Heart left ventricle (tissue), 16 donors: ENCODE measurements at regions not wholly inside any gene's neighbourhood (a gene's known extent, or its start where the extent isn't known, plus 50 kb on each side); places are given as distances from the start of the nearest gene placed in this dataset.

Source experiments
- ATAC-seq, 4 donors: fragments of 200-7000 bp; cut with Tn5 transposase; one replicate each; pipeline ENCODE4 v1.9.1; 2020 to 2022; ENCODE audit warnings: moderate library complexity in 4 of 4, mild to moderate bottlenecking in 3 of 4, moderate number of reproducible peaks in 1 of 4
- DNase-seq, 5 donors: peaks; one replicate each; pipeline ENCODE4 v3.0.0-alpha.2; 2020
- H3K27ac ChIP-seq, 12 donors: fragments of 200-600 bp; sonication (generic) in 4 of 12; one replicate each; pipeline versions ENCODE4 v1.5.0 to v1.8.0; 2016 to 2022; ENCODE audit warnings: mild to moderate bottlenecking in 2 of 12
- H3K27me3 ChIP-seq, 9 donors: fragments of 200-600 bp; sonication (generic) in 2 of 9; one replicate each; pipeline versions ENCODE4 v1.5.1 to v1.8.0; 2016 to 2022; ENCODE audit warnings: mild to moderate bottlenecking in 3 of 9
- H3K36me3 ChIP-seq, 9 donors: fragments of 200-600 bp; sonication (generic) in 2 of 9; one replicate each; pipeline versions ENCODE4 v1.5.0 to v1.8.0; 2018 to 2022; ENCODE audit warnings: mild to moderate bottlenecking in 2 of 9
- H3K4me1 ChIP-seq, 12 donors: fragments of 200-600 bp; sonication (generic) in 4 of 12; one replicate each; pipeline versions ENCODE4 v1.5.0 to v1.8.0; 2016 to 2022; ENCODE audit warnings: mild to moderate bottlenecking in 3 of 12
- H3K4me3 ChIP-seq, 12 donors: fragments of 200-600 bp; sonication (generic) in 4 of 12; one replicate each; pipeline versions ENCODE4 v1.5.0 to v1.8.0; 2017 to 2022; ENCODE audit warnings: mild to moderate bottlenecking in 9 of 12, moderate library complexity in 4 of 12
- H3K9me3 ChIP-seq, 12 donors: fragments of 200-600 bp; sonication (generic) in 4 of 12; one replicate each; pipeline versions ENCODE4 v1.5.0 to v1.8.0; 2016 to 2022; ENCODE audit warnings: mild to moderate bottlenecking in 1 of 12
- CTCF ChIP-seq, 12 donors: fragments of 200-600 bp; sonication (generic) in 4 of 12; IDR thresholded peaks; one replicate each; pipeline versions ENCODE4 v1.5.0 to v1.8.0; 2018 to 2022; ENCODE audit warnings: antibody characterized with exemption in 12 of 12, mild to moderate bottlenecking in 5 of 12
- POLR2A ChIP-seq, 2 donors: fragments of 450-650 bp; IDR thresholded peaks; one replicate each; pipeline ENCODE4 v1.6.1; 2017; ENCODE audit warnings: antibody characterized with exemption in 2 of 2, mild to moderate bottlenecking in 2 of 2, moderate library complexity in 2 of 2
- WGBS, 4 donors: extraction: QIAGEN DNeasy Blood & Tissue Kit in 2 of 4; methylation state at CpG; one replicate each; pipeline versions ENCODE4 v1.1.5 to v1.1.7; 2013 to 2018; 5-methylcytosine and 5-hydroxymethylcytosine counted together
- intact Hi-C, 10 donors: fragments of 100-400 bp; cut with DNase I; formaldehyde crosslinking; loops; one replicate each; pipeline versions ENCODE4 v1.11.1 to v1.14.2; 2022
- donor health status: ischemic (EF 13 %, LVEDD 7.1; RV severe dilation, severe dysfunction).
- donor health status: healthy with polysubstance abuse.
- donor health status: DM: no; HTN: yes; CAD: no.
- donor health status: DM: no; HTN: no; CAD: no.
- donor health status: ischemic (EF 25% LVEDD 6.9; RV normal size, moderate dysfunction).
- donor health status: ischemic (EF 25% LVEDD 5.7; RV mildly dilated, moderate dysfunction).
- donor health status: healthy.
- donor health status: DM: yes; HTN: yes; CAD: no.
- donor health status: ischemic (EF 35%, LVEDD 5.7; RV mildly dilated, moderate dysfunction).
- donor health status: nonischemic (EF 11% LVEDD 7.7; RV severe dilation, severe dysfunction).
- donor health status: DM: yes; HTN: yes; CAD: no.
- donor health status: PGD.
- donor health status: ischemic (EF 29% LVEDD 5.4; RV normal size, mild dysfunction).
- donor health status: nonischemic (EF 23%, LVEDD 6.1; RV moderate dilation, normal function).

GRCh38 chr6:126616866-126617265 is 277.0 kb downstream of the CENPW start:
- Histone ChIP-seq H3K27ac (no peak overlapping the region), H3K27me3 (peaks cover 0 to 4% (median 0%) of the 10 kb centered on the region in 9 donors), H3K4me1 (no peaks in the 10 kb centered on the region), H3K9me3 (peaks cover 0 to 12% (median 0%) of the 10 kb centered on the region in 12 donors), H3K36me3 (no peaks in the 10 kb centered on the region), H3K4me3 (no peak overlapping the region)
- no peak for TF ChIP-seq POLR2A (IDR thresholded peaks at IDR 0.05)
- TF ChIP-seq CTCF (IDR thresholded peaks at IDR 0.05) = no peak
- WGBS, 4 donors = 44 to 62% (median 51%) methylated on average over 2 of the region's 2 CpGs
- intact Hi-C loops = no loop called here
- DNase-seq (no peak), ATAC-seq (no peak)

- no peak for ATAC-seq
- no peak overlapping the region for H3K27ac ChIP-seq
- intact Hi-C loops = no loop called here
Observed at GRCh38 chr6:126618639-126619343, 278.9 kb downstream of the CENPW start.

GRCh38 chr6:126620719-126621118 is 280.8 kb downstream of the CENPW start:
- Histone ChIP-seq H3K9me3 (no peaks in the 10 kb centered on the region), H3K36me3 (no peaks in the 10 kb centered on the region), H3K27ac (no peak overlapping the region), H3K4me3 (no peak overlapping the region), H3K4me1 (no peaks in the 10 kb centered on the region), H3K27me3 (no peaks in the 10 kb centered on the region)
- DNase-seq = no peak
- TF ChIP-seq POLR2A (IDR thresholded peaks at IDR 0.05) (no peak), CTCF (IDR thresholded peaks at IDR 0.05) (no peak)
- WGBS, 4 donors = 54 to 77% (median 59%) methylated on average over 1 of the region's 1 CpG
- no peak for ATAC-seq
- intact Hi-C loops = no loop called here

More at GRCh38 chr6:126618639-126619343, 278.9 kb downstream of the CENPW start:
- TF ChIP-seq POLR2A (IDR thresholded peaks at IDR 0.05) (no peak), CTCF (IDR thresholded peaks at IDR 0.05) (no peak)
- H3K9me3 ChIP-seq = no peaks in the 10 kb centered on the region
- WGBS, 4 donors = 36 to 45% (median 41%) methylated on average over 1 of the region's 1 CpG
- no peak for DNase-seq
- no peaks in the 10 kb centered on the region for H3K4me1 ChIP-seq
- H3K27me3 ChIP-seq = peaks cover 0 to 4% (median 0%) of the 10 kb centered on the region in 9 donors
- H3K4me3 ChIP-seq = no peak overlapping the region
- no peaks in the 10 kb centered on the region for H3K36me3 ChIP-seq

GRCh38 chr6:126625019-126625418 is 285.1 kb downstream of the CENPW start:
- H3K27ac ChIP-seq = no peak overlapping the region
- DNase-seq (no peak), ATAC-seq (no peak)
- WGBS, 4 donors = 57 to 70% (median 65%) methylated on average over 2 of the region's 2 CpGs
- H3K27me3 ChIP-seq = no peaks in the 10 kb centered on the region
- H3K4me1 ChIP-seq = no peaks in the 10 kb centered on the region
- no peaks in the 10 kb centered on the region for H3K36me3 ChIP-seq
- no peak for TF ChIP-seq CTCF (IDR thresholded peaks at IDR 0.05)
- H3K9me3 ChIP-seq = no peaks in the 10 kb centered on the region
- intact Hi-C loops = no loop called here
- H3K4me3 ChIP-seq = no peak overlapping the region
